B cell (primary cell): ENCODE measurements at regions not wholly inside any gene's neighbourhood (a gene's known extent, or its start where the extent isn't known, plus 50 kb on each side); places are given as distances from the start of the nearest gene placed in this dataset.

ENCODE experiments used
- CTCF ChIP-seq: fragments of 200-600 bp; IDR thresholded peaks from one replicate; pipeline ENCODE4 v1.8.0; 2022; ENCODE audit warnings: antibody characterized with exemption, mild to moderate bottlenecking
- EZH2 ChIP-seq: IDR thresholded peaks from 2 replicates; pipeline ENCODE4 v1.6.1; 2012; ENCODE audit warnings: borderline replicate concordance, low read depth, mild to moderate bottlenecking, moderate library complexity, low read length; ENCODE audit not compliant: insufficient read depth, poor library complexity, severe bottlenecking

- TF ChIP-seq CTCF (no peak), EZH2 (no peak)
Measured at GRCh38 chr4:19971829-19972228, 279.9 kb upstream of the SLIT2 start.
